ENCODE measurements at regions not wholly inside any gene's neighbourhood (a gene's known extent, or its start where the extent isn't known, plus 50 kb on each side); places are given as distances from the start of the nearest gene placed in this dataset.

DNA sequence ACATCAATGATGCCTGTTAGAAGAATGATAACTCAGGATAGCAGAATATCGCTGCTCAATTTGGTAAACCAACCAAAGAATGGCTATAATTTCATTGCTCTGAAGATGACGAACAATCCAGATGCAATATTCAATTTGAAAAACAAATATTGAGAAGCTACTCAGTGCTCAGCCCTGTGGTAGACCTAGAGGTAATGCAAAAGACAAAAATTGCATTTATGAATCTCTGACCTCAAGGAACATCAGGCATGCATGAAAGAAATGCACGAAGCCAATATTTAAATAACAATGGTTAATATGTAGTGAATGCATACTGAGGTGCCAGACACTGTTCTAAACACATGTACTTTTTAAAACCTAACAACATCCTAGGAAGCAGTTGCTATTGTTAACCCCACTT lies 298.6 kb upstream of the TMTC1 start:
- DNase-seq: no peak

DNA sequence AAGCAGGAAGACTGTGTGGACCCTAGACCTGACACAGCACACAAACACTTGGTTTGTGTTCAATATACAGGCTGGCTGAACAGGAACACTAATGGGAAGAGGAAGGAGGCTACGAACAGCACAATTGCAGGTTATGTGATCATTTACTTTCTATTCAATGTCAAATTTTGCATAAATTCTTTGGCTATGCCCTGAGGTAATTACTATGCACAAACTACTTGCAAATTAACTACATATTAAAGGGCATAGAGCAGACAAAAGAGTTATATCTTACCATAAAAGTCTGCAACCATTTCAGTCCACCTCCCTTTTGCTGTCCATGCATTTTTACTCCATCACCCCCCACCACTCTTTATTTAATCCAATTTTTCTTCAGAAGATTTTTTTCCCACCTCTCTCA lies 291.2 kb upstream of the TMTC1 start:
- DNase-seq: no peak

DNA sequence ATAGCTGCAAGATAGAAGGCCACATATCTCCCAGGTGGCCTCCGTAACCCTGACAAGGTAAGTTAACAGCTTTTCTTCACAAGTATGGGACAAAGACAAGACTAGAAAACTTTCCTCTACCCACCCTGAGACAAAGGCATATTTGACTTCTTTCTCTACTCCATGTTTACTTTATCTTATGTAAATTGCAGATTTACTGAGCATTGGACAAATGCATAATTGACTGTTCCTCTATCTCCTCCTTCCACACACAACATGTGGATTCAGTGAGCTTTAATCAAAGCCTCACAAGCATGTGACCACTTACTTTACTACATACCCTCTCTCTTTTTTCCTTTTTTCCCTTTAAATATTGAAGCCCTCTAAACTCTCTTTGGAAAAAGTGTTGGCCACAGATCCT lies 289.1 kb upstream of the TMTC1 start:
- DNase-seq: no peak

DNA sequence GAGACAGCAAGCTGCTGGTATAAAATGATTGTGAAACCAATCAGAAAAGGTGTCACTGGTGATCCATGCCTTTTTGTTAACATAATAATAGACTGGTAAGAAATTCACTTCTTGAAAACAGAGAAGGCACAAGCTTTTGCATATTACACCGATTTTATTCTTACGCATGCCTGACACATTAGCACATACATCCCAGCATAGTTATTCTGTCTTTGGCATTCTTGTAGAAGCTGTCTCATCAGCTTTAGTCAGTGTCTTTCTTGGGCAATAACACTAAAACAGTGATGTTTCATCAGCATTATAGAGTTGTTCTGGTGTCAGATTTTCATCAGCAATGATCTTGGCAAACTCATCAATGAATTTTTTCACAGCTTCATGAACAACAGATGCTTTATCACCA lies 283.4 kb upstream of the TMTC1 start:
- no peak for DNase-seq

DNA sequence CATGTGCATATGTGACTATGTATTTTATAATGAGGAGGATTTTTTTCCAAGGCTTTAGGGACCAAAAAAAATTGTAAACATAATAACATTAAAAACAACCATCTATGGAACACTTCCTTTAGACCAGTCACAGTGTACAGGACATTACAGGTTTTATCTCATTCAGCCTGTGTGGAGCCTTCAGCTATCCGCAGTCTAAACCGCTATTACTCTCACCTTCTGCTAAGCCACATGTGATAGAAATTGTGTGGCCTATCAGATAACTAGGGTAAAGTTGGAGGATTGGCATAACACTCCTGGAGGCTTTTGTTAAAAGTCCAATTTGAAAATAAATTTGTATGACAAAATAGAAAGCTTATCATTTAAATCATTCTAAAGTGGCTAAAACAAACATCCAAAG lies 281.2 kb upstream of the TMTC1 start:
- DNase-seq: no peak

DNA sequence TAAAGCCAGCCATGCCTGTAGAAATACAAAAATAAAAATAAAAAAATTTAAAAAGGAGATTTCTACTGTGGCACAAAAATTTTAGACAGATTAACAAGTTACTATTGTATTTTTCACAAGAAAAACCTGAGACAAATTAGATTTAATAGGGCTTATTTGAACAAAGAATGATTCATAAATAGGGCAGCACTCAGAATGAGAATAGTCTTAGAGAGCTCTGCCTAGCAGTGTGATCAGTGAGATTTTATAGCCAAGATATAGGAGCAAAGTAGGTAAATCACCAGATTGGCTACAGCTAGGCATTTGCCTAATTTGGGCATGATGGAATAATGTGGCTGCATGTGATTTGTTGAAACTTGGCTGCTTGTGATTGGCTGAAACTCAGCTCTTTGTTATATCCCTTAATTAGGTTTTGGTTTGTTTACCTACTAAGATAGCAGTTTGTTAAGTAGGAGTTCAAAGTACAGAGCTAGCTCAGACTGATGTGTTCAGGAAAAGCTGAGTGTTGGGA lies 279.7 kb upstream of the TMTC1 start:
- no peak for DNase-seq

DNA sequence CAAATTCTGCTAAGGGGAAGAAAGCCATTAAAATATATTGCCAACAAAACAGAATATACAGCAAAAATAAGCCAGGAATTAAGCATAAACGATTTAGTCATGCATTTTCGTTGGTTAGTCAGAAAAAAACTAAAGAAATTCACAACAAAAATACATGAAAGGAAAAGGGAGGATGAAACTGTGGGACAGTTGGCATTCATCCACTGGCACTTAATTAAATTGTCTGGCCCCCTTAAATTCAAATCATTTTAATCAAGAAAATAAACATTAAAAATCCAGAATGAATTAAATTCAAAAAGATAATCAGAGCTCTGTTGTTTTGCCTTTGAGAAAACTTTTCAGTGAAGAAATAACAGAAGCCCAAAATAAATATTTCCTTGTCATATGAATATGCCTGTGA lies 264.6 kb upstream of the TMTC1 start:
- DNase-seq: no peak

DNA sequence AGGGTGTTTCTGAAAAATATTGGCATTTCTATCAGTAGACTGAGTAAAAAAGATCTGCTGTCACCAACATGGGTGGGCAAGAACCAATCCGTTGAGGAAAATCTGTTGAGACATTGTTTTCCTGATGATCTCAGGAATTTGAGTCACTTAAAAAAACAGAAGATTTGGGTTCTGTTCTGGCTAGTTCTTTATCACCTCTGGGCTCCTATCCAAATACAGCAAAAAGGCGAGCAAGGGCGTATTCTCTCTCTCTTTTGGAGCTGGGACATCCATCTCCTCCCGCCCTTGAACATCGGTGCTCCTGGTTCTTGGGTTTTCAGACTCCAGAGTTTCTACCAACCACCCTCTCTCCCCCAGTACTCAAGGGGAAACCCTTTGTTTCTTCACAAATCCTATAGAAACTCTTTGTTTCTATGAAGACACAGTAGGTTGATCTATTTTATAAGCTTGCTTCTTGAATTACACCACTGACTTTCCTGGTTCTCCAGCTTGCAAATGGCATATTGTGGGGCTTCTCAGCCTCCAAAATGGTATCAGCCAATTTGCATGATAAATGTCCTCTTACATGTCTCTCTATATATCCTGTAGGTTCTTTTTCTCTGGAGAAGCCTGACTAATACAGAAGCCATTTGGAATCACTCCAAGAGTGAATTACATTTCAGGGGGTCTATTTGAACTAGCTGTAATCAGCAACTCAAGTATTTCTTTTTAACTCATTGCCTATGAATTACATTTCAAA lies 263.9 kb upstream of the TMTC1 start:
- peak; percentile 76 for DNase-seq

DNA sequence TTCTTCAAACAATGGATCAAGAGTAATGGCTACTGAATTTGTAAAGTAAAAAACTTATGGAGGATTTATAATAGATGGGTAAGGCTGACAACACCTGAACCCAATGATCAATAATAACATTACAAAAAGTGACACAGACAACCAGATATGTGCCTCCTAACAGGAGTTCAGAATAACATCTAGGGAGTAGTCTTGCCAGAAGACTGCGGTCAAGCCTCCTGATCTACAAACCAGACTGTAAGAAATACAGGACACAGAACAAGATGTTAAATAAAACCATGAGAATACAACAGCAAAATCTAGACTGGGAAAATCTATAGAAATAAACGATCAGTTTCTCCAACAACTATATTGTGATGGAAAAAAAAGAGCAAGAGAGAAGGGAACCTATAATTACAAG lies 262.6 kb upstream of the TMTC1 start:
- no peak for DNase-seq

DNA sequence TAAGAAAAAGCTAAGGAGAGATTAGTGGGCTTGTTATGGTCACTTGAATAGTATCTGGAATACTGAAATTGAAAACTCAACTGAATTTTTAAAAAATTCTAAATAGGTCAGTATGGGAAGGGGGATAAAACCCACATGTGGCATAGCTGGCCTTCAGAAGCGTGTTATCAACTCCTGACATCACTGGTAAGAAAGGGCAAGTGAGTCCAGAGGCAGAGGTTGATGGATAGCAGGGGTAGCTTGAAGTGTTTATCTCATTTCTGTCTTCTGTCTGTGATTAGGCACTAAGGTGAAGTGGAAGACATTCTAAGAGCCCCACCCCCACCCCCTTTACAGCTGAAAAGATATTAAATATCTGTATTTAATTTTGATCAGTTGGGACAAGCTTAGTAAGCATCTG lies 261.4 kb upstream of the TMTC1 start:
- no peak for DNase-seq

DNA sequence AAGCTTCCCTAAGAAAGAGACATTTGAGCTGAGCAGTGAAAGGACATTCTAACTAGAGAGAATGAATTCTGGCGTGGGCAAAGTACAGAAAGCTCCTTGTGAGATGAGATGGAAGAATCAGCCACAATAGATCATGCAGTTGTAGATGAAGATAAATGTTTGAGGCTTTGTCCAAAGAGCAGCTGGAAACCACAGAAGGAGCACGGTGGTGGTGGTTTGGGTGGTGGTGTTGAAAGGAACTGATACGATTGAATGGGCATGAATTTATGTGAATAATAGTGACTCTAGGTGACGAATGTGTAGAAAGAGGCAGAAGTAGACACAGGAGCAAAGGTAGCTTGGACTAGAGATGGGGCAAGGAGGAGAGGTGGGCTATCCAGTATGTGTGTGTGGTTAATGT lies 260.5 kb upstream of the TMTC1 start:
- no peak for DNase-seq

DNA sequence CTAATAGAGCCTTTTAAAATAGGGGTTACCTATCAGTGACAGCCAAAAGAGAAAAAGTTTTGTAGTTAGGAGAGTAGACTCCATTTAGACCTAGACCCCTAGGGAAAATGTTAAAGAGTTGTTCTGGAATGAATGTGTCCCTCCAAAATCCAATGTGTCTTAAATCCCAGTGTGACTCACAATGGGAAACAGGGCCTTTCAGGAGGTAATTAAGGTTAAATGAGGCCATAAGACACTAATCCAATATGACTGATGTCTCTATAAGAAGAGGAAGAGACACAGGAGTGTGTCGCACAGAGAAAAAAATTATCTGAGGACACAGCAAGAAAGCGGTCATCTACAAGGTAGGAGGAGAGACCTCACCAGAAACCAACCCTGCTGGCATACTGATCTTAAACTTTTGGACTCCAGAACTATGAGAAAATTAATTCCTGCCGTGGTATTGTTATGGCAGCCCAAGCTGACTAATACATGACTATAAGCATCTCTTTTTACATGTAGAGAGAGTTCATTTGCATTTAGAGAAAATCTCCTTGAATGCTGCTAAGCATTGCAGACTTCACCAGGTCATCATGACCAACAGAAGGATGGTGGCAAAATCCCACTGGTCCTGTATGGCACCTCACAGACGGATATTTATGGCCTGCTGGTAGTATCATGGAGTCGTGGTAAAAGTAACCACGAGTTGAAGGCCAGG lies 259.6 kb upstream of the TMTC1 start:
- no peak for DNase-seq

DNA sequence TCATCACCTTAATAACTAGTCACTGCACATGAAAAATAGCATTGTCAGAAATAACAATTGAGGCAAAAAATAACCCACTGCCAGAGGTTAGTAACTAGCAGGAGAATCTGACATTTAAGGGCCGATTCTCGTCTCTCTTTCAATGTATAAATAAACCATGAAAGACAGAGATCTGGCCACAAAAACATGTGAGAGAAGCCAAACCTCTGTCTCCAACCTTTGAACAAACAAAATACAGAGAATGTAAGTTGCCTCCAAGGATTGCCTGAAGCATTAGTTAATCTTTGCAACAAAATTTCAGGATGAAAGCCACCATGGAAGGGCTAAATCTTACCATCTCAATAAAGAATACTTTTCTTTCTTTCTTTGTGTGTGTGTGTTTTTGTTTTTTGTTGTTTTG lies 257.4 kb upstream of the TMTC1 start:
- DNase-seq: no peak

DNA sequence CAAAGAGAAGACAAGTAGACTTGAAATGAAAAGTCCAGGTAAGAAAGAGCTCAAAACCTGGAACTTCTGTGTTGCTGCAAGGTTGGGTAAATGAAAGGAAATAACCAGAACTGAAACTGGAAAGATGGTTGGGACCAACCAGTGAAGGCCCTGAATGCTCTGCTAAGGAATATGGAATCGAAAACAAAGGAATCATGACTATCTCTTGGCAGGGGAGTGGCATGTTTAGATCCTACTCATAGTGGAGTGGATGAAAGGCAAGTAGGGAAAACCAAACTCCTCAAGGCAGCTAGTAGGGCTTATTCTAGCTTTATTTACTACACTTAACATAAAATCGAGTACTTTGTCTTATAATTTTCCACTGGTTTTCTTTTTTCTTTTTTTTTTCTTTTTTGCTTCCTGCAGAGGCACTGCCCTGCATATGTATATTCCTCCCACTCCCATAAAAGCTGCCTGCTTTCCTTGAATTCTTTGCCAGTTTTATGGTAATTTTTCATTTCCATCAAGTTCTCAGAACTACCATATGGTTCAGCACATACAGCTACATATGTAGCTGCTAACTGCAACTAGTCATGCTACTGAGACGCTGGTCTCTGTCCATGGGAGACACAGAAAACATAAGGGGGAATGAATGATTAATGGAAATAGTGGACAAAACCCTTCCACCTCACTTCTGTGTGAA lies 247.1 kb upstream of the TMTC1 start:
- no peak for DNase-seq

DNA sequence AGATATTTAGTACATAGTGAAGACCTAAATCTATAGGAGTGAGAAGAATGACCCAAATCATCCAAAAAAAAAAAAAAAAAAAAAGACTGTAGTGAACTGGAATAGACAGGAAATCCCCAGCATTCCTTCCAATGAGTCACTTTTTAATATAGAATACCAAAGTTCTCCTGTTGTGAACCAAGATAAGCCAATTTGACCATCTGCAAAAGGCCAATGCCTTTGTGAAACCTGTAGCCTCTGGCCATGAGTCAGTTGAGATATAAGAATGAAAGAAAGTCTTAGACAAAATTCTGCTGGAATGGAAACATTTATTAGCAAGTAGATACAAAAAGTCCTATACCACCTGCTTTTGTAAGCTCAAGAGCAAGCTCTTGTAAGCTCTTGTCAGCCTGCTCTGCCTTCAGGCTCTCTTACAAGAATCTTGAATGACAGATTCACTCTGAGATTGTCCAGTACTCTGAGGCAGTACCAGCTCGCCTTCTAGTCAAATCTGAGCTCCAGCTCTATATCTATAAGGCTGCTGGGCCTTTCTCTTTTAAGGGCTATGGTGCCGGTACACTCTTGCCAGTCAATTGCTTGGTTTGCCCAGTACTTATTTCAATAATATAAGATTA lies 243.0 kb upstream of the TMTC1 start:
- no peak for DNase-seq

DNA sequence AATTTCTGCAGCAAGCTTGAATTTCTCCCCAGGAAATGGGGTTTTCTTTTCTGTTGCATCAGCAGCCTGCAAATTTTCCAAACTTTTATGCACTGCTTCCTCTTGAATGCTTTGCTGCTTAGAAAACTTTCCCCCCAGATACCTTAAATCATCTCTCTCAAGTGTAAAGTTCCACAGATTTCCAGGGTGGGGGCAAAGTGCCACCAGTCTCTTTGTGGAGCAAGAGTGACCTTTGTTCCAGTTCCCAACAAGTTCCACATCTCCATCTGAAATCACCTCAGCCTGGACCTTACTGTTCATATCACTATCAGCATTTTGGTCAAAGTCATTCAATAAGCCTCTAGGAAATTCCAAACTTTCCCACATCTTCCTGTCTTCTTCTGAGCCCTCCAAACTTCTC lies 241.6 kb upstream of the TMTC1 start:
- no peak for DNase-seq

DNA sequence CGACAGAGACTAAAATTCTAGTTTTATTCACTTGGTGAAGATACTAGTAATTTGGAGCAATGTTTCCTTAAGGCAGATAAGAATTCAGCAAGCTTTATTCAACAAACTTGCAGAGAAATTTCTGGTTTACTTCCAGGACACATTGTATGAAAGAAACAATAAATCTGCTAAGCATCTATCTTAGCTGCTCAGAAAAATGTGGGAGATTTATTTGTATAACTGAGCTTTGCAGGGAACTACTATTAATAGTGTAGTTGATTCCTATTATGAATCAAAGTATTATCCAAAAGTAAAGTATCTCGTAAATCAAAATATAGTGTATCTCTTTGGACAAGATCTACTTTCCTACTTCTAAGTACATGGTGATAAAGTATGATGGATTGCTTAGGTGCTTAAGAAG lies 239.4 kb upstream of the TMTC1 start:
- no peak for DNase-seq

DNA sequence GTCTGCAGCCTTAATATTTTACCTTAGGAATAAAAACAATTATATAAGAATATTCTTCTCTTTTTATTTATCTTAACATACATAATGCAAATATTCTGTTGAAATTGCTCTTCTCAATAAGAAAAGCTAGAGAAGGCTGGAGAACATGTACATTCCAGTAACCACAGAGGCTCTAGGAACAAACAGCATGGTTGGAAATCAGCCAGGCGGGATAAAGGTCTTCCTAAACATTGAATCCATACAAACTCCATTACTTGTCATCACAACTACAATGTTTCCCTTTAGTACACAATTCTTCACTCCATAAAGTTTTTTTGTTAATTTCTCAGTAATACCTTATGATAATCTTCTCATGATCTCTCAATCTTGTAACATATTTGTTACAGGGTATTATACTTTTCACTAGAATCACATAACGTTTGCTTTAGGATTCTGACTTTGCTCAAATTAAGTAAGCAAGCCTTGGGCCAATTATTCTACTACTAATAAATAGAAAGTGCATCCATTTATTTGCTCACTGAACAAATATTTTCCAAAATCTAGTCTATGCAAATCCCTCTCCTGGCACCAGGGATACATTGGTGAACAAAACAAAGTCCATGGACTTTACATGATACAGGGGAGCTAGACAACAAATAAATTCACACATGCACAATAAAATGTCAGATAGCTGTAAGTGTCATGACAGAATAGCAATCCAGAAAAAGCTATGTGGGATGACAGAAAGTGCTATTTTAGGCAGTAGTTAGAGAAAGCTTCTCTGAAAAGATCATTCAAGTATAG lies 237.5 kb upstream of the TMTC1 start:
- DNase-seq: no peak

DNA sequence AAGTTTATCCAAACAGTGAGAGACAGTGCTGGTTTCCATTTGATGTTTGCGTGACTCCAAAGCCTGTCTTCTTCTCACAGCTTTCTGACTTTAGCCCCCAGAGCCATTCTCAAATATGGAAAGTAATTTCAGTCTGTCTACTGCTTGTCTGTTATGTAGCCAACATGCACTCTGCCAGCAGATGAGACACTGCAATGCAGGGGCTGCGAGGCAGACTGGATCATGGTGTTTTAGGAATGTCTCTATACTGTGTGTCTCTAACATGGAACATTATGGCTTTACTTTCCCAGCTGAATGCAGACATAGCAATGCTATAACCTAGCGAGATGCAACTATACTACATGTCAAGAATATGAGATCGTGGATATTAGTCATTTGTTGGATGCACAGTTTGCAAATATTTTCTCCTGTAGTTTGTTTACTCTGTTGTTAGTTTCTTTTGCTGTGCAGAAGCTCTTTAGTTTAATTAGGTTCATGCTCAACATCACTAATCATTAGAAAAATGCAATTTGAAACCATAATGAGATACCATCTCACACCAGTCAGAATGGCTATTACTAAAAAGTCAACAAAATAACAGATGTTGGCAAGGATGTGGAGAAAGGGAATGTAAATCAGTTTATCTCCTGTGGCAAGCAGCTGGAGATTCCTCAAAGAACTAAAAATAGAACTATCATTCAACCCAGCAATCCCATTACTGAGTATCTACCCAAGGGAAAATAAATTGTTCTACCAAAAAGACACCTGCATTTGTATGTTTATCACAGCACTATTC lies 235.8 kb upstream of the TMTC1 start:
- DNase-seq: peak; percentile 3

DNA sequence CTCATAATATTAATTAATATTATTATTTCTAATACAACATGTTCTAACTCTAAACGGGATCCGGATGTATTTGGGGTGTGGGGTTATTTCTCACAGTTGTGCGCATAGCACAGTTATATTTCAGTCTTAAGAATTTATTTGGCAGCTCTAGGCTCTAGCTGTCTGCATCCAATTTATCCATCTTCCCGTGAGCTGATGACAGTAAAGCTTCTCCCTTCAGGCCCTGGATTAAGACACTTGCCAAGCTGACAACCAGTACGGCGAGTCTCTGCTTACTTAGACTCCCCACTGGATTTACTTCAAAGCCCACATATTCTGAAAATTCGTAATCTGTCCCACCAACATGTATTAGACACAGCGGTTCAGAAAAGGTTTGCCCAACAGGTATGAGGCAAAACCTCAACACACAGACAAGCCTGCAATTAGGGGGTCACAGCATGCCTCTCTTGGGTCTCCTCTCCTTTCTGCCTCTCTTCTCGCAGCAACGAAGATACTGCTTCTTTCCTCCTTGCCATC lies 232.9 kb upstream of the TMTC1 start:
- DNase-seq: no peak

DNA sequence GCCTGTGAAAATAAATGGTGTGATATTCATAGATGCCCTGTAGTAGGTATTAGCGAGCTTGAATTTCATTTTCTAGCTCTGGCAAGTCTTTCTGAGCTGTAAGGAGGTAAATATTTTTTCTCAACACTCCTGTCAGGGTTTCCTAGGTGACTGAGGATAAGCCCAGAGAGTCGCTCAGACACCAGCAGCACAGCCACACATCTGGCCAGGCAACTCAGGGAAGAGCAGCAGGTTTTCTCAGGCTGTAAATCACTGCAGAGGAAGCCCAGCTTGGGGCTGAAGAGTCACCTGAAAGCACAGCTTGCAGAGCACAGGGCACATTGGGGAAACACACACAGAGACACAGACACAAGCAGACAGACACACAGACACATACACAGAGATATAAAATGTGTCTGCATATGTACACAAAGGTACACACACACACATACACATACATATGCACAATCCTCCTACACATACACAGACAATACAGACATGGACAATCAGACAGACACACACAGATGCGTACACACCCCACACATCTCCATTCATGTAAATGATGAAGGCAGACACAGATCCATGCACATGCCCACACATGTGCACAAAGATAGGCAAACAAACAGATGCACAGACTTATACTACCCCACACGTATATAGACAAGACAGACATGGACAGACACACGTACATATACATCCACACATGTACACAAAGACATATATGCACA lies 232.0 kb upstream of the TMTC1 start:
- no peak for DNase-seq
